ENCODE measurements at regions not wholly inside any gene's neighbourhood (a gene's known extent, or its start where the extent isn't known, plus 50 kb on each side); places are given as distances from the start of the nearest gene placed in this dataset.

- TF ChIP-seq ZBTB49 (CRISPR knock-in tag; IDR thresholded peaks at IDR 0.05; ENCODE audit: borderline replicate concordance) (no peak), HINFP (tag; conservative IDR thresholded peaks at IDR 0.05; ENCODE audit: low read depth) (no peak)
Observed at GRCh38 chr10:4662576-4663161, 163.3 kb upstream of the AKR1E2 start (continued).

- no peak overlapping the region for H3K4me2 ChIP-seq (ENCODE audit: insufficient read depth, low read length)
- BruUV-seq (replicated peaks) = no TSS peak
- no peaks in the 10 kb centered on the region for H3K27me3 ChIP-seq (ENCODE audit: control insufficient read depth in 2 of 2, insufficient read depth in 2 of 2, low read length in 2 of 2)
- H3K9me1 ChIP-seq (ENCODE audit: control insufficient read depth, insufficient read depth, low read length) = no peaks in the 10 kb centered on the region
- CTCF ChIA-PET (ENCODE audit: low intra/inter-chr PET ratio) = no interaction called here
- intact Hi-C loops (cut with micrococcal nuclease) (no loop called here), in situ Hi-C loops (cut with MboI) (loop anchor here (10.0 kb wide), 1 partner anchor 1417 kb away; no protein-coding TSS in a partner anchor)
- 0 out of 2 replicates have a peak, but pooled peaks cover 3% of the 10 kb centered on the region for H3K9me3 ChIP-seq (replicated peaks; ENCODE audit: control insufficient read depth, insufficient read depth, low read depth, low read length)
- H4K20me1 ChIP-seq (replicated peaks; ENCODE audit: control insufficient read depth, insufficient read depth, low read length) = no peaks in the 10 kb centered on the region
- TF ChIP-seq U2AF1 (optimal IDR thresholded peaks at IDR 0.05; ENCODE audit: low read depth, low read length) = no peak
- no peak for TF ChIP-seq DDX20 (tag; IDR thresholded peaks at IDR 0.05; ENCODE audit: low read depth)
- no peak for TF ChIP-seq FOXM1 (IDR thresholded peaks at IDR 0.05; ENCODE audit: low read depth)
- no peak for TF ChIP-seq FOXM1 (CRISPR knock-in tag; IDR thresholded peaks at IDR 0.05; ENCODE audit: low read depth)
- H2AFZ ChIP-seq (ENCODE audit: low read depth, low read length) = peak overlapping the region; percentile 40; the same call in 1 of the 2 replicates
- H3K36me3 ChIP-seq (ENCODE audit: control insufficient read depth, insufficient read depth, low read length) = no peaks in the 10 kb centered on the region
- 0 out of 4 replicates have a peak overlapping the region, but pooled peaks of 1 of the 2 experiments have one; percentile 23 for H3K9ac ChIP-seq (ENCODE audit: insufficient read depth in 1 of 2, low read depth in 2 of 2, low read length in 2 of 2)
- FAIRE-seq (no peak), ATAC-seq (no peak; the same call in 2 of the 3 replicates), DNase-seq (ENCODE audit: extremely low read depth in 1 of 4, low spot score in 3 of 4) (no peak)
- H3K79me2 ChIP-seq (ENCODE audit: control insufficient read depth, insufficient read depth, low read length) = no peaks in the 10 kb centered on the region
- peaks cover 0 to 7% of the 10 kb centered on the region in 2 experiments; a peak in 3 of 5 replicates for H3K4me1 ChIP-seq (replicated peaks in 1 of 2; ENCODE audit: control insufficient read depth in 2 of 2, insufficient read depth in 2 of 2, low read length in 2 of 2)
- no peak overlapping the region for H3K27ac ChIP-seq (ENCODE audit: extremely low read depth, low read depth, low read length)
- POLR2A ChIA-PET = no interaction called here
- 37% methylated on average over 15 of the region's 16 CpGs for WGBS (ENCODE audit: insufficient coverage, low coverage, missing lambda C conversion rate)
- no peak overlapping the region for H3K4me3 ChIP-seq
Observed at GRCh38 chr10:4661511-4662255, 164.3 kb upstream of the AKR1E2 start.

Measured in K562 (cell line).